ENCODE measurements at regions not wholly inside any gene's neighbourhood (a gene's known extent, or its start where the extent isn't known, plus 50 kb on each side); places are given as distances from the start of the nearest gene placed in this dataset.
"Not testable (repeated sequence)": the region's sequence is repeated elsewhere in the genome, so short reads cannot be mapped to it uniquely, and the experiment has no call there.

- no peak for DNase-seq
Observed at GRCh38 chr4:116275006-116275405, 810.4 kb downstream of the TRAM1L1 start.

DNA sequence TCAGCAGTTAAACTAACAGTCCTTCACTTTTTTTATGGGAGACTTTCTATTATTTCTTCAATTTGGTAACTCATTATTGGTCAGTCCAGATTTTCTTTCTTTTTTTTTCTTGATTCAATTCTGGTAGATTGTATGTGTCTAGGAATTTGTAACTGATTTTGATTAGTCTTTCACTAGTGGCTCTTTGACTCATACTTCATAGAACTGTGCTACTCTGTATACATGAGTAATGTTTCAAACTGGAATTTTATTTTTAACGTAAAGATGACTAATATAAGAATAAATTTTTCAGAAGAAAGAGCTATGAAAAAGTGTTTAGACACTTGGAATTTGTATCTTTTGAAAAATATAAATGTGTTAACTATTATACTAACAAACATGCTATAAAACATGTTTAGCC, 813.0 kb downstream of the TRAM1L1 start:
- DNase-seq = no peak

- DNase-seq = not testable (repeated sequence)
Observed at GRCh38 chr4:116260931-116261330, 824.4 kb downstream of the TRAM1L1 start.

- DNase-seq = no peak
Observed at GRCh38 chr4:116244771-116245170, 840.6 kb downstream of the TRAM1L1 start.

- no peak for DNase-seq
Observed at GRCh38 chr4:116243431-116243830, 841.9 kb downstream of the TRAM1L1 start.

- no peak for DNase-seq
Observed at GRCh38 chr4:116233971-116234370, 851.4 kb downstream of the TRAM1L1 start.

DNA sequence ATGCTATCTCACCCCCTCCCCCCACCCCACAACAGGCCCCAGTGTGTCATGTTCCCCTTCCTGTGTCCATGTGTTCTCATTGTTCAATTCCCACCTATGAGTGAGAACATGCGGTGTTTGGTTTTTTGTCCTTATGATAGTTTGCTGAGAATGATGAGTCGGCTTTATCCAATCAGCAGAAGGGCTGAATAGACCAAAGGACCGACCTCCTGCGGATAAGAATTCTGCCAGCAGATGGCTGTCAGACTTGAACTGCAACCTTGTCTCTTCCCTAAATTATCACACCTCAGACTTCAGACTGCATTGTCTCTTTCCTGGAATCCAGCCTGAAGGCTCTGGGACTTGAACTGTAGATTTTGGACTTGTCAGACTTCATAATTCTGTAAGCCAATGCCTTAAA, 853.4 kb downstream of the TRAM1L1 start:
- DNase-seq = peak; percentile 14

DNA sequence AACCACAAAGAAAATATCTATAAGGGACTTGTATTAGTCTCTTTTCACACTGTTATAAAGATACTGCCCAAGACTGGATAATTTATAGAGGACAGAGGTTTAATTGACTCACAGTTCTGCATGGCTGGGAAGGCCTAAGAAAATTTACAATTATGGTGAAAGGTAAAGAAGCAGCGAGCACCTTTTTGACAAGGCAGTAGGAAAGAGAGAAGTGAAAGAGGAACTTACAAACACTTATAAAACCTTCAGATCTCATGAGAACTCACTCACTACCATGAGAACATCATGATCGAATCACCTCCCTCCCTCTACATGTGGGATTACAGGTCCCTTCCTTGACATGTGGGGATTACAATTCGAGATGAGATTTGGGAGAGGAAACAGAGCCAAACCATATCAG, 856.0 kb downstream of the TRAM1L1 start:
- no peak for DNase-seq

DNA sequence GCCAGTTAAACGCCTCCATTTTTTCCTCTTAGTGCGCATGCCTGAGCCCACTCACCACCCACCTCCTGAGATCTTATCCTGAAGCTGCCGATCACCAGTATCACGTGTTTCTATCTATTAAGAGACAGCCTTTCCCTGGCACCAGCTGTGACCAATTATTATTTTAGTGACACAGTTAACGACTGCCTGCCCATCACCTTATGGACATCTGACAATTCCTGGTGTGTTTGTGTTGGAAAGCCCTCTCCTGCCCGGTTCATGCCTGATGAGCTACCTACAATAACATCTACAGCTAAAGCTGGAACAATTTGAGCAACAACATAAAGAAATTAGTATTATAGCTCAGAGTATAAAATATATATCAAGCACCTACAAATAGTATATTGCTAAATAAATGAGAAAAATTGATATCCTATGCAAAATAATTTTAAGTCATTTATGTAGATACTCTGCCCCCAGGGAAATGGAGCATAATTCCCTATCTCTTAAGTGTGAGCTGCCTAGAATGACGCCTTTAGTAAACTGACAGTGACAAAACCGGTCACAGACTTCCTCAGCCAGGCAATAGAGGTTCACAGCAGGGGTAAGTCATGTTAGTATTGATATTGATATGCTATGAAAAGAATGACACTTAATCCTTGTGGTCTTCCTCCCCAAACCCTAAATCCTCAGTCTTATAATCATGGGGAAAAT, 862.2 kb downstream of the TRAM1L1 start:
- DNase-seq = no peak

- no peak for DNase-seq
Observed at GRCh38 chr4:116217781-116218180, 867.6 kb downstream of the TRAM1L1 start.

DNA sequence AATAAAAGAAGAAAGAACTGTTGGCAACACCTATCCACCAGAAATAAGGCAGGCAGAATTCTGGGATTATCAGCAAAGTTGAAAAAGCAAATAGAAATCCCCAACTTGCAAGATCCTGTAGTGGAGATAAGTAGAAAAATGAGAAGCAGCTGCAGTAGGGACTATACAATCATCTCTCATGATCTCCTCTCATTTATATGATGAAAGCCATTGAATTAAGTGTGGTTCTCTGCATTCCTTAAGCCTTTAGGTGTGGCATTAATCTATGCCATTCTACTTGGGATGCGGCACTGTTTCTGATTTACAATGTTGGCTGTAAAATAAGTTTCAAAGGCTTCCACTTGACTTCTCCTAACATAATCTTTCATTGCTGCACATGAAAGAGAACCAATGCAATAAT, 869.8 kb downstream of the TRAM1L1 start:
- no peak for DNase-seq

DNA sequence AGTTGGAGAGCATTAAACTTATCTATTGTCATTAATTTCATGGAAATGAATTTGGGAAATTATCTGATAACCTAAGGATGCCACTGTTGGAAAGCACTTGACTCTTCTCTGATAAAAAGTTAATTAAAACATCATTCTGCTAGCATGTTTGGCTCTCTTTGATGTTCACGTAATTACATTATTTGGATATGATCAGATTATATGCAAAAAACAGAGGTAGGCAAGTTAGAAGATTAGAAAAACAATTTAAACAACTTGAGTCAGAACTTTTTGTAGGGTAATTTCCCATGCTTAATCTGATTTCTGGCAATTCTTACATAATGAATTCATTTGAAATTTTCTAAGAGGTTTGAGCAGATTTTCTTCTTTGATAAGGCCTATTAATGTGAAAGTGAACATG, 882.9 kb downstream of the TRAM1L1 start:
- no peak for DNase-seq

DNA sequence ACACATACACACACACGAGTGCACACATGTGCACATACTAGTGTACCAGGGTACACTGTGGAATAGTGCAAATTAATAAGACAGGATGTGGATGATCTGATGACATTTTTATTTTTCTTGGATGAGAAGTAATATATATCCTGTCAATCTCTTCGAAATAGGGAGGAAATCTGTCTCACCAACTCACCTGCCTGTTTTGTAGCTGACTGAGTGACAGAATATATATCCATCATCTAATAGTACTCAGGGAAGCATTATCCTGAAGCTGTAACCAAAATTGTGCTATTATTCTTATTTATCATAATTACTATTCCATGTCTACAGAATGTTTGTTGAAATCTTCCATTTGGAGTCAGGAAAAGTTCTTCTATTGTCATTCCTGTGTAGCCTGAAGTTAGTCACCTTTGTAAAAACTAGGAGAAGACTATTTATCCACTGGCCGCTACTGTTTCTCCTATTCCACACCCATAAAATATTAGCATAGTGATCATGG, 888.0 kb downstream of the TRAM1L1 start:
- no peak for DNase-seq

GRCh38 chr4:116183241-116183640, 902.1 kb downstream of the TRAM1L1 start:
- peak; percentile 44 for DNase-seq

DNA sequence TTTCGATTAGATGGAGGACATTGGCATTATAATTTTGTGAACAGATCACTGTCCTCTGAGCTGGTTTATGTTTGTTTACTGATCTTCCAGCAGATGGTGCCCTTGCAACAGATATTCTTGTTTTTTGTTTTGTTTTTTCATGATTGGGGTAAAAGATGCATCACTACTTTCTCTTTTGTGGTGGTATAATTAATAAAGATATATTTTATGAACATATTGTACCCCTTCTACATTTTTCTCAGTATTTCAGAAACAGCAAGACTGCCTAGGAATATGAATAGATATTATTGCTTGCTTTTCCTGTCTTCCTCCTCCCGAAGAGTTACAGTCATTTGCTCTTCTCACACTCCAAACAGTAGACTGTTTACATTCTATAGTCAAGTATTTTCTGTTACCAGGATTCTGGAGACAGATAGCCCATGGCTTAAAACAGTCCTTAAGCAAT, 905.2 kb downstream of the TRAM1L1 start:
- DNase-seq = no peak

- not testable (repeated sequence) for DNase-seq
Observed at GRCh38 chr4:116151371-116151770, 934.0 kb downstream of the TRAM1L1 start.

DNA sequence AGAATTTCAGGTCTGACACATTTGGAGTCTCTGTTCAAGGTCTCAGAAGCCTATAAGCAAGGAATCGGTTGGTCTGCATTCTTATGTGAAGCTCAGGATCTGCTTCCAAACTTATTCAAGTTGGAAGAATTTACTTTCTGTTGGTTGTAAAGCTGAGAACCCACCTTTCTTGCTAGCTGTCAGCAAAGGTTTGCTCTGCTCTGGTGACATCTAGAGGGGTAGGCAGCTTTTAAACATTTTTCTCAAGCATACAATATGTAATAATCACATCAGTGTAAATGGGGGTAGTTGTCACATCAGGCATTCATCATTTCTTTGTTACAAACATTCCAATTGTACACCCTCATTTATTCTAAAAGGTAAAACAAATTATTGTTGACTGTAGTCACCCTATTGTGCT, 935.2 kb downstream of the TRAM1L1 start:
- DNase-seq = no peak

DNA sequence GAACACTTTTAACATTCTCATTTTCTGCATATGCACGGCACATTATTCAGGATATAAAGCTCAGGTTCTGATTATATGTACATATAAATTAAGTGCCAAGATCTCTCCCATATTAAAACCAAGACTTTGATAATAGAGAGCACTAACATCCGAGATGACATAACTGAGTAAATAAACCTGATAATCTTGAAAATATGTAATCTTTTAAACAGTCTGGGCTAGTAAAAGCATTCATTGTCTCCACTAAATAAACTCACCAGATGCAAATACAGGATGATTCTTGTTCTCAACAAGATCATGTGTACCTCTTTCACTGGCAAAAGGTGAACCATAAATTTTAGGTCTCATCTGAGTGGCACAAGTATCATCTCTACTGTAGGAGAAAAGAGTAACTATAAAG, 942.2 kb downstream of the TRAM1L1 start:
- no peak for DNase-seq

DNA sequence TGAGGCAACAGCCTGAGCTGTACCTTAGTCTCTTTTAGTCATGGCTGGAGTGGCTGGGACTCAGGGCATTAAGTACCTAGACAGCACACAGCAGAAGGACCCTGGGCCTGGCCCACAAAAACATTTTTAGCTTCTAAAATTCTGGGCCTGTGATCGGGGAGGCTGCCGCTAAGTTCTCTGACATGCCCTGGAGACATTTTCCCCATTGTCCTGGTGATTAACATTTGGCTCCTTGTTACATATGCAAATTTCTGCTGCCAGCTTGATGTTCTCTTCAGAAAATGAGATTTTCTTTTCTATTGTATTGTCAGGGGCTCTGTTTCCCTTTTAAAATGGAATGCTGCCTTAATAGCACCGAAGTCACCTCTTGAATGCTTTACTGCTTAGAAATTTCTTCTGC, 952.4 kb downstream of the TRAM1L1 start:
- DNase-seq = no peak

DNA sequence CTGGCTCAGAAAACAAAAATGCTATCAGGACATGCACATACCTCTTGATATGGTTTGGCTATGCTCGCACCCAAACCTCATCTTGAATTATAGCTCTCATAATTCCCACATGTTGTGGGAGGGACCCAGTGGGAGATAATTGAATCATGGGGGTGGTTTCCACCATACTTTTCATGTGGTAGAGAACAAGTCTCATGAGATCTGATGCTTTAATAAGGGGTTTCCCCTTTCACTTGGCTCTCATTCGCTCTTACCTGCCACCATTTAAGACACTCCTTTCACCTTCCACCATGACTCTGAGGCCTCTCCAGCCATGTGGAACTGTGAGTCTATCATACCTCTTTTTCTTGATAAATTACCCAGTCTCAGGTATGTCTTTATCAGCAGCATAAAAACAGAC, 958.6 kb downstream of the TRAM1L1 start:
- no peak for DNase-seq

- DNase-seq = no peak
Observed at GRCh38 chr4:116122124-116122523, 963.3 kb downstream of the TRAM1L1 start.

GRCh38 chr4:116118221-116118620, 967.2 kb downstream of the TRAM1L1 start:
- no peak for DNase-seq

DNA sequence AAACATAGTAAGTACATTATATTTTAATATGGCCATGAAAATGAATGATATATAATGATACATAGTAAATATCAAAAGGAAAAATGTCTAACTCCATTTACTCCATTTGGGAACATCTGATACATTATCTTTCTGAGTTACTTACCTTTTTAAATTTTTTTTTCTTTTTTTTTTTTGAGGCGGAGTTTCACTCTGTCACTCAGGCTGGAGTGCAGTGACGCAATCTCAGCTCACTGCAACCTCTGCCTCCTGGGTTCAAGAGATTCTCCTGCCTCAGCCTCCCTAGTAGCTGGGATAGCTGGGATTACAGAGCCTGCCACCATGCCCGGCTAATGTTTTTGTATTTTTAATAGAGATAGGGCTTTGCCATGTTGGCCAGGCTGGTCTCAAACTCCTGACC, 972.5 kb downstream of the TRAM1L1 start:
- not testable (repeated sequence) for DNase-seq

GRCh38 chr4:116110713-116111112, 974.7 kb downstream of the TRAM1L1 start:
- DNase-seq = no peak

DNA sequence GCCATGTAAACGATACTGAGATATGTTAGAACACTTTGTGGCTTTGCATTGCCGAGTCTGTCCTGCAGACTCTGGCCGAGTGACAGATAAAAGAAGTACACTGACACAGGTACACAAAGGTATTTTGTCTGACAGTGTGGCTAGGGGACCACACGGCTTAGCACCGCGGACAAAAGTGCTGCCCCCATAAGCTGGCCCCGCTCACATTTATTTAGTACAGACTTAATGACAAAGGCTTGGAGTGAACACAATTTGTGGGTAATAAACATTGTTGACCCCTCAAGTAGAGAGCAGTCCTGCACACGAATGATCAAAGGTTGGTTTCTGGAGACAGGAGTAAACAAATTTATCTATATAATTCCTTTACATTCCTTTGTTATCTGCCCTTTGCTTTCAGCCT, 976.8 kb downstream of the TRAM1L1 start:
- DNase-seq = no peak

Measured in NCI-H524 treated with DMSO at 0.1 percent for 48 hours (cell line).